ENCODE measurements at regions not wholly inside any gene's neighbourhood (a gene's known extent, or its start where the extent isn't known, plus 50 kb on each side); places are given as distances from the start of the nearest gene placed in this dataset.

DNA sequence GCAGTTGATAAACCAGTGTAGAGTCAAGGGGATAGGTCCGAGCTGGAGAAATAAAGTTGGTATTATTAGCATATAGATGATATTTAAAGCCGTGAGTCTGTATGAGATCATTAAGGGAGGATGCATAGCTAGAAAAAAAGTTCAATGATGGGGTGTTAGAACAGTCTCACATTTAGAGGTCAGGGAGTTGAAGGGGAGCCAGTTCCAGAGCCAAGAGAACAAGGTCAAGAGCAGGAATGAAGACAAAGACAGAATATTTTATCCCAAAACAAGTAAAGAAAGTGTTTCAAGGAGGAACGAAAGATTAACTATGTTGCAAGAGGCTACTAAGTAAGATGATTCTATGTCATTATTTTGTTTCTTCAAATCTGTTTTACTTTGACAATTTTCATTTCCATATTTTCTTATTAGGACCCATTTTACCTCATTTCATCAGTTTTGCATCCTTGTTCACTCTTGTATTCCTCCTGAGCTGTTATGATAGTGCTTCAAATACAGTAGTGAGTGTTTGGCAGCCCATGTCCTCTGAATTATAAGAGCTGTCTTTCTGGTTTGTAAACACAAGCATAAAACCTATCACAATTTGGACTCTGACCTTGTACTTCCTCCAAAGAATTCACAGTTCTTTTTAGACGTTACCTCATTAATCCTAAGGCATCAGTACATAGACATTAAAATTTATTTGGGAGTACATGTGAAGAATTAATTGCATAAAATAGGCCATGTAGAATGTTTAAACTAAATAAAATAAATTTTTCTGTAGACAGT lies 695.7 kb upstream of the NECTIN3 start:
- in situ Hi-C loops (cut with HindIII; ENCODE audit: low sequenced_read_pairs), result no loop called here

GRCh38 chr3:110378481-110378880 lies 693.1 kb upstream of the NECTIN3 start:
- in situ Hi-C loops (cut with HindIII; ENCODE audit: low sequenced_read_pairs), result no loop called here

- in situ Hi-C loops (cut with HindIII; ENCODE audit: low sequenced_read_pairs), result no loop called here
These were observed 689.6 kb upstream of the NECTIN3 start for GRCh38 chr3:110381992-110382391.

DNA sequence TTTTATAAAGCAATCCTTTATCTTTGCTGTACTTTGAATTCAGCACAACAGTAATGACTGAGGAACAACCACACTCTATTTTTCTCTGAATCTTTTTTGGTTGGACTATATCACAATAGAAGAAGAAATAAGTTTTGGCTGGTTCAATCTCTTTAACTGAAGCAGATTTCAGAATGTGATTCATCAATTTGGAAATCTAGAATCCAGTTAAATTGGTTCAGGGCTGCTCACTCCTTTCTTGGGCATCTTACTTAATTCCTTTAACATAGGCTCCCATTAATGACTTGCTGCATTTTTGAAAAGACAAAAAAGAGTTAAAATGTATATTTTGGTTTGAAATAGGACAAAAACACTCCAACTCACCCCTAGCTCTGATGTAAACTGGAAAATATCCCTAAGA lies 688.3 kb upstream of the NECTIN3 start:
- in situ Hi-C loops (cut with HindIII; ENCODE audit: low sequenced_read_pairs), result no loop called here

- in situ Hi-C loops (cut with HindIII; ENCODE audit: low sequenced_read_pairs), result no loop called here
These were observed 687.0 kb upstream of the NECTIN3 start for GRCh38 chr3:110384601-110385000.

- in situ Hi-C loops (cut with HindIII; ENCODE audit: low sequenced_read_pairs), result no loop called here
These were observed 682.6 kb upstream of the NECTIN3 start for GRCh38 chr3:110389005-110389404.

GRCh38 chr3:110390372-110390771 lies 681.2 kb upstream of the NECTIN3 start:
- in situ Hi-C loops (cut with HindIII; ENCODE audit: low sequenced_read_pairs), result no loop called here

GRCh38 chr3:110391042-110391441 lies 680.6 kb upstream of the NECTIN3 start:
- in situ Hi-C loops (cut with HindIII; ENCODE audit: low sequenced_read_pairs), result no loop called here

DNA sequence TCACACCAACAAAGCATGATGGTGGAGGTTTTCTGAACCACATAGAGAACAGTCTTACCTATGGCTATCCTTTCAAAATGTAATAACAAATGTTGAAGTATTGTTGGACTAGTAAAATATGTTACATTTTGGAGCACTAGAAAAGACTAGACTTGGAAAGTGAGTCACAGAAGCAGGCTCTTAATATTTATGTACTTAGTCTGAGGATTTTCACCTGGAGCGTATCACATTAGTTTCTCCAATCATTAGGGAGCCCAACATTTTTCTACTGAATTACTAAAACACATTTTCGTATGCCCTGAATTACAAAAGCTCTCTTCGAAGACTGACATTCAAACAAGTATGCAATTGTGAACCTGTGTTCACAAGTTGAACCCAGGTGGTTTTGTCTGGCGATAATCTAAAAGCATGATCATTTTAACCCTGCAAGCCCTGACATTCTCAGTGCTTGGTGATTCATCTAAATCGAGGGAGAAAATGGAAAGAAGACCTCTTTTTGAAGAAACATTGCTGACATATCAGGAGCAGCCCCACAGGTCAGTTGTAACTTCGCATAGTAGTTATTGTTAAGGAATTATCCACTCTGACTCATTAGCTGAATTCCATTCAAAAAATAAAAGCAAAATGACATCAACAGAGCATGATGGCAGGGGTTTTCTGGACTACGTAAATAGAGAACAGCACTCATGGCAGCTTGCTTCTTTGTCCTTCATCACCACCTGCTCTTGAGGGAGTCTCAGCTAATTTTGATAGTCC lies 679.8 kb upstream of the NECTIN3 start:
- in situ Hi-C loops (cut with HindIII; ENCODE audit: low sequenced_read_pairs), result no loop called here

- in situ Hi-C loops (cut with HindIII; ENCODE audit: low sequenced_read_pairs), result no loop called here
These were observed 677.7 kb upstream of the NECTIN3 start for GRCh38 chr3:110393941-110394340.

DNA sequence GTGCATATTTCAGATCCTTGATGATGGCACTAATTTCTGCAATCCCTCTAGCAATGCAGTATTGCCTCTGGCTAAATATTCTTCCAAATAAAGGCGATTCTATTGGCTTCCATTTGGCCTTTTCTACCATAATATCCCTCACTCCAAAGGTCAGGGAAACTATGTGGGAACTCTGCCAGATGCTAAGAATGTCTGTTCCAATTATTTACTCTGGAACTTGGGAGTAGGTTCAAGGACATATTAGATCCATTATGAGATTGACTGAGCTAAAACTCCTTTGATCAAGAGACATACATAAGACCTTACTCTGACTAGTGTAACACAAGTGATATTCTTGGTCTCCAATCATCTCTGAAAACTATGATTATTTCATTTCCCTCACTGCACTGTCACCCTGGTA lies 674.5 kb upstream of the NECTIN3 start:
- in situ Hi-C loops (cut with HindIII; ENCODE audit: low sequenced_read_pairs), result no loop called here

DNA sequence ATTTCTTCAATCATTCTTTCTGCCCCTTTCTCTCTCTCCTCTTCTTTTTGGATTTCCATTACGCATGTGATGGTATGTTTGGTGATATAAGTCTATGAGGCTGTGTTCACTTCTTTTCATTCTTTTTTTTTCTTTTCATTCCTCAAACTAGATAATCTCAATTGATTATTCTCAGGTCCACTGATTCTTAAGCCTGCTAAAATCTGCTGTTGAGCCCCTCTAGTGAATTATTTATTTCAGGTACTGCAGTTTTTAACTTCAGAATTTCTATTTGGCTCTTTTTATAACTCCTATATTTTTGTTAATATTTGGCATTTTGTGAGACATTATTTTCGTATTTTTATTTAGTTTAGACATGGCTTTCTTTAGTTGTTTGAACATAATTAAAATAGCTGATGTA lies 671.3 kb upstream of the NECTIN3 start:
- in situ Hi-C loops (cut with HindIII; ENCODE audit: low sequenced_read_pairs), result no loop called here

DNA sequence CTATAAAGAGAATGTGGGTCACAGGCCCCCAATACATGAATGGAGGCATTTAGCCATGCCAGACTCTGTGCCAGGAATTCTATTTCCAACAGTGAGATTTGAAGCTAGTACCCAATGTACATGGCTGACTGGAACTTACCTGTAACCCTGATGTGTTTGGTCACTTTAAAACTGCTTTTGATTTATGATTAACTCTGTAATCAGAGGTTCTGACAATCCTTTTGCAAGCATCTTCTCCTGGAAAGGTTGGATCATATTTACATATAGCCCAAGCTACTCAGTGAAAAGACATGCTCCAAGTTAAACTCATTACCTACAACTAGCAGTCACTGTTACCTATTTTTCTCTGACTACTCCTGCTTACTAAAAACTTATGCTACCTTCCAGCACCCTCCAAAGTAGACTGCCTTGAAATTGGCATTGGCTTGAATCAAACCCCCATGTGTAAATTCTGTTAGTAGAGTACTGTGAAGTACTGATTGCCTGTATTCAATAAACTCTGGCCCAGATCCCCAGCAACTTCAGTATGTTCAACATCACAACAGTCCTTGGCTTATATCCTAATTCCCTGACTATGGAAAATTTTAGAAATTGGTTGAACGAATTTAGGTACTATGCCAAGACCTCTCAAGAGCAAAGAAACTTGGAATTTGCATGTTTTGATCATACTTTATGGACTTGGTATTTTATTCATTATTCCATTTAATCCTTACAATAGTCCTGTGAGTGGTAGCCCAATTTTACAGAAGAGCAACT lies 665.6 kb upstream of the NECTIN3 start:
- in situ Hi-C loops (cut with HindIII; ENCODE audit: low sequenced_read_pairs), result no loop called here

- in situ Hi-C loops (cut with HindIII; ENCODE audit: low sequenced_read_pairs), result no loop called here
These were observed 658.4 kb upstream of the NECTIN3 start for GRCh38 chr3:110413266-110413665.

- in situ Hi-C loops (cut with HindIII; ENCODE audit: low sequenced_read_pairs), result no loop called here
These were observed 657.5 kb upstream of the NECTIN3 start for GRCh38 chr3:110413807-110414748.

GRCh38 chr3:110414855-110415254 lies 656.8 kb upstream of the NECTIN3 start:
- in situ Hi-C loops (cut with HindIII; ENCODE audit: low sequenced_read_pairs), result no loop called here

- in situ Hi-C loops (cut with HindIII; ENCODE audit: low sequenced_read_pairs), result no loop called here
These were observed 652.5 kb upstream of the NECTIN3 start for GRCh38 chr3:110419096-110419495.

DNA sequence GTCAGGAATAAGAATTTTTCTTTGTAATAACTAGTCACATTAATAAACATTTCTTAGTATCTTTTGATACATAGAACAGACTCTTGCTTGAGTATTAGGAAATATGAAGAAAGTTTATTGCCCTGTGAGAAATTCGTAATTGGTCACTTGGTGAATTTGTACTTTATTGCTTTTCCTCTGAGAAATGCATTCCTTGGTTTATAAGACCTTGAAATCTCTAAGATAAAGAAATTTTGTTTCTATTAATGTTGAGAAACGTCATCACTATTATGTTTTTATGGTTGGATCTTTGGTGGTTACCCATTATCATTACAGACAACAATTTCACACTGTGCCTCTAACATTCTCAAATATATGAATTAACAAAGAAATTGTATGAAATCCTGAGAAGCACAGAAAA lies 652.0 kb upstream of the NECTIN3 start:
- in situ Hi-C loops (cut with HindIII; ENCODE audit: low sequenced_read_pairs), result no loop called here

DNA sequence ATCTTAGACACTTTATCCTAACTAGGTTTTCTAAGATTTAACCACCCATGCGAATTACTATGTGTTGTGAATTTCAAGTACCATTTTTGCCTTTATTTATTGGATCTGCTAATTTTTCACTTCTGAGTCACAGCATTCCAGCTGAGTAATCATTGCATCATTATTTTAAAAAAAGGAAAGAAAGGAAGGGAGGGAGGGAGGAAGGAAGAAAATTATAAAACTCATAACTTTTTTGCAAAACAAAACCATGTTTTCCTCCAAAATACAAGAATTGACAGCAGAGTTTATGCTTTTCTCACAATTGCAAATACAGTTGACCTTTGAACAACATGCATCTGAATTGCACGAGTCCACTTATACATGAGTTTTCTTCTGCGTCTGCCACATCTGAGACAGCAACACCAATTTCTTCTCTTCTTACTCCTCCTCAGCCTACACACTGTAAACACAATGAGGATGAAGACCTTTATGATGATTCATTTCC lies 651.4 kb upstream of the NECTIN3 start:
- in situ Hi-C loops (cut with HindIII; ENCODE audit: low sequenced_read_pairs), result no loop called here

DNA sequence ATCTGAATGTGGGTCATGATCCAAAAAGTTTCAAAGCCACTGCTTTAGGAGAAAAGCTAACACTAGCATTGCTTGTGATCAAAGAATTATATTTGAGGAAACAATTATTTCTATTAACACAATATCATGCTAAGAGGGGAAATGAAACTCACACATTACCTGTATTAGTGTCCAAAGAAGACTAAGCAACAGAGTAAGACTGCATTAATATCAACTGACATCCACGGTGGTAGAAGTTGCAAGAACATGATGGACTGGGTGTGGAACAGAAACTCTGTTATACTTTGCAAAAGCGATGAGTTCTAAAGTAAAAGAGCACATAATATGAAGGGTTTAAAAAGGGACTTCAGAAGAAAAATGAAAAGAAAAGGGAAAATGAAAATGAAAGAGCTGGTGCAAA lies 648.3 kb upstream of the NECTIN3 start:
- in situ Hi-C loops (cut with HindIII; ENCODE audit: low sequenced_read_pairs), result no loop called here
